HEK293 (cell line): ENCODE measurements at regions not wholly inside any gene's neighbourhood (a gene's known extent, or its start where the extent isn't known, plus 50 kb on each side); places are given as distances from the start of the nearest gene placed in this dataset.

ENCODE experiments used
- CTCF ChIA-PET: fragments of 350-600 bp; formaldehyde crosslinking; extraction: SDS; loops from one replicate; lab custom pipeline; 2021; ENCODE audit warnings: antibody characterized with exemption; lab: Yijun Ruan, JAX
- POLR2A ChIA-PET: fragments of 300-600 bp; formaldehyde crosslinking; extraction: SDS; loops from one replicate; lab custom pipeline; 2020; ENCODE audit warnings: antibody characterized with exemption, inconsistent platforms; lab: Yijun Ruan, JAX
- H3K27ac ChIP-seq: fragments of 200-500 bp; sonication (Bioruptor generic); 2 replicates; pipeline ENCODE4 v1.5.1; 2014; ENCODE audit warnings: low read depth, low read length, control low read depth, inconsistent platforms; ENCODE audit errors: extremely low read depth
- H3K36me3 ChIP-seq, 2 experiments: fragments of 200-500 bp in 1 of 2; sonication (Bioruptor generic) in 1 of 2; 1 replicate in 1 of 2; 2 replicates in 1 of 2; pipeline ENCODE4 v1.5.1; 2014 to 2017; ENCODE audit warnings: inconsistent platforms in 2 of 2, low read length in 2 of 2; ENCODE audit not compliant: control insufficient read depth in 2 of 2, insufficient read depth in 1 of 2
- H3K4me1 ChIP-seq: fragments of 200-500 bp; sonication (Bioruptor generic); 2 replicates; pipeline ENCODE4 v1.5.1; 2014; ENCODE audit warnings: mild to moderate bottlenecking, low read length, inconsistent platforms; ENCODE audit not compliant: control insufficient read depth, insufficient read depth
- H3K4me3 ChIP-seq: 2 replicates; pipeline ENCODE4 v1.5.1; 2011; ENCODE audit warnings: low read depth, mild to moderate bottlenecking, control low read depth, low read length, moderate library complexity
- H3K9me3 ChIP-seq: fragments of 200-500 bp; sonication (Bioruptor generic); 2 replicates; pipeline ENCODE4 v1.5.1; 2014; ENCODE audit warnings: low read depth, low read length, inconsistent platforms; ENCODE audit not compliant: control insufficient read depth, insufficient read depth
- KLF9 ChIP-seq: fragments of 450-650 bp; formaldehyde crosslinking; IDR thresholded peaks from 2 replicates; pipeline ENCODE4 v1.5.1; 2016; ENCODE audit warnings: missing biosample characterization, missing genetic modification characterization, low read depth
- OSR2 ChIP-seq: fragments of 450-650 bp; formaldehyde crosslinking; IDR thresholded peaks from 2 replicates; pipeline ENCODE4 v1.5.1; 2016; ENCODE audit warnings: missing biosample characterization, missing genetic modification characterization
- PRDM1 ChIP-seq: fragments of 450-650 bp; formaldehyde crosslinking; IDR thresholded peaks from 2 replicates; pipeline ENCODE4; 2016; ENCODE audit warnings: missing biosample characterization, missing genetic modification characterization
- SALL2 ChIP-seq: fragments of 450-650 bp; formaldehyde crosslinking; IDR thresholded peaks from 2 replicates; pipeline ENCODE4 v1.5.0; 2017; ENCODE audit warnings: missing biosample characterization, mild to moderate bottlenecking, missing genetic modification characterization, borderline replicate concordance
- TSHZ1 ChIP-seq: fragments of 450-650 bp; formaldehyde crosslinking; IDR thresholded peaks from 2 replicates; pipeline ENCODE4 v1.5.1; 2016; ENCODE audit warnings: missing biosample characterization, missing genetic modification characterization, borderline replicate concordance
- ZBTB21 ChIP-seq: fragments of 450-650 bp; formaldehyde crosslinking; IDR thresholded peaks from 2 replicates; pipeline ENCODE4 v1.5.1; 2017; ENCODE audit warnings: missing biosample characterization, missing genetic modification characterization
- ZNF184 ChIP-seq: fragments of 450-650 bp; IDR thresholded peaks from 2 replicates; pipeline ENCODE4 v1.5.1; 2018; ENCODE audit warnings: missing biosample characterization, mild to moderate bottlenecking, missing genetic modification characterization
- ZNF19 ChIP-seq: fragments of 450-650 bp; formaldehyde crosslinking; IDR thresholded peaks from 2 replicates; pipeline ENCODE4; 2016; ENCODE audit warnings: missing biosample characterization, missing genetic modification characterization, low read depth
- ZNF623 ChIP-seq: fragments of 450-650 bp; formaldehyde crosslinking; IDR thresholded peaks from 2 replicates; pipeline ENCODE4 v1.5.1; 2016; ENCODE audit warnings: missing biosample characterization, missing genetic modification characterization
- ZNF785 ChIP-seq: fragments of 450-650 bp; formaldehyde crosslinking; IDR thresholded peaks from 2 replicates; pipeline ENCODE4 v1.5.1; 2016; ENCODE audit warnings: missing biosample characterization, missing genetic modification characterization
- TF ChIP-seq, protein P1 (sequence below): fragments of 450-650 bp; formaldehyde crosslinking; optimal IDR thresholded peaks from 2 replicates; pipeline ENCODE3; 2016; ENCODE audit warnings: missing biosample characterization, mild to moderate bottlenecking, missing genetic modification characterization
- TF ChIP-seq, protein P2 (sequence below): fragments of 450-650 bp; formaldehyde crosslinking; IDR thresholded peaks from 2 replicates; pipeline ENCODE4 v1.5.1; 2016; ENCODE audit warnings: missing biosample characterization, missing genetic modification characterization
- TF ChIP-seq, protein P3 (sequence below): fragments of 450-650 bp; formaldehyde crosslinking; IDR thresholded peaks from 2 replicates; pipeline ENCODE4 v1.5.1; 2016; ENCODE audit warnings: missing biosample characterization, missing genetic modification characterization
- TF ChIP-seq, protein P4 (sequence below): fragments of 450-650 bp; formaldehyde crosslinking; IDR thresholded peaks from 2 replicates; pipeline ENCODE4 v1.5.1; 2016; ENCODE audit warnings: missing biosample characterization, missing genetic modification characterization

DNA sequence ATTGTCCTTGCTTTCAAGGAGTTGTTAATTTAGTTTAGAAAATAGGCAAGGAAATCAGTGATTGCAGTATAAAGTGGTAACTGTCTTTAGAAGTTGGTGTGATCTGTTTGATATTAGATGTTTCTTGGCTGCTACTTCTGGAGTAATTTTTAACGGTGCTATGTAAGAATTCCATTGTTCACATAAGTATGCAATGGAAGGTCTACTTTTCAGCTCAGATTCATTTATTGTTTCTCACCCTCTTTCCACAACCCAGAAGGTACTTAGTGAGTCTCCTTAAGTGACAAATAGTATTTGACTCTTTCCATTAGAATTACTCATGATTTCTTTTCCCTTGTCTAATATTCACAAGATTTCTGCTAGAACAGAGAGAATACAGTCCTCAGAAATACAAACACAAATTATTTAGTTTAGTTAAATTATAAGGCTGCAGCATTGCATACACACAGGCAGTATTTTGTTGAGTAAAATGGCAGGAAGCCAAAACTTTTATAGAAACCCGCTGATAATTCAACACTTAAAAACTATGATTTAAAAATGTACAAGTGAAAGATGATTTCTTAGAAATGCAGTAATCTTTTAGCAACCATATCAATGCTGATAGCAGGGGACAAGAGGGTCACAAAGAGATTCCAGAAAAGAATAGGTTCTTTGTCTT is 554.3 kb downstream of the CD109 start (continued):
- TF ChIP-seq, protein P1, sequence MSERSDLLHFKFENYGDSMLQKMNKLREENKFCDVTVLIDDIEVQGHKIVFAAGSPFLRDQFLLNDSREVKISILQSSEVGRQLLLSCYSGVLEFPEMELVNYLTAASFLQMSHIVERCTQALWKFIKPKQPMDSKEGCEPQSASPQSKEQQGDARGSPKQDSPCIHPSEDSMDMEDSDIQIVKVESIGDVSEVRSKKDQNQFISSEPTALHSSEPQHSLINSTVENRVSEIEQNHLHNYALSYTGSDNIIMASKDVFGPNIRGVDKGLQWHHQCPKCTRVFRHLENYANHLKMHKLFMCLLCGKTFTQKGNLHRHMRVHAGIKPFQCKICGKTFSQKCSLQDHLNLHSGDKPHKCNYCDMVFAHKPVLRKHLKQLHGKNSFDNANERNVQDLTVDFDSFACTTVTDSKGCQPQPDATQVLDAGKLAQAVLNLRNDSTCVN (tag by site-specific recombination) = no peak

- no peaks in the 10 kb centered on the region for H3K9me3 ChIP-seq
- H3K36me3 ChIP-seq = no peaks in the 10 kb centered on the region
- no peaks in the 10 kb centered on the region for H3K4me1 ChIP-seq
- no peak for TF ChIP-seq ZNF785 (tag by site-specific recombination)
- TF ChIP-seq OSR2 (tag by site-specific recombination) = no peak
- no peak overlapping the region for H3K4me3 ChIP-seq
- CTCF ChIA-PET = no interaction called here
- POLR2A ChIA-PET = no interaction called here
- no peak overlapping the region for H3K27ac ChIP-seq
These were observed 553.7 kb downstream of the CD109 start for GRCh38 chr6:74249658-74250057.

- POLR2A ChIA-PET = no interaction called here
- CTCF ChIA-PET = no interaction called here
- H3K4me3 ChIP-seq = no peak overlapping the region
- TF ChIP-seq, protein P2, sequence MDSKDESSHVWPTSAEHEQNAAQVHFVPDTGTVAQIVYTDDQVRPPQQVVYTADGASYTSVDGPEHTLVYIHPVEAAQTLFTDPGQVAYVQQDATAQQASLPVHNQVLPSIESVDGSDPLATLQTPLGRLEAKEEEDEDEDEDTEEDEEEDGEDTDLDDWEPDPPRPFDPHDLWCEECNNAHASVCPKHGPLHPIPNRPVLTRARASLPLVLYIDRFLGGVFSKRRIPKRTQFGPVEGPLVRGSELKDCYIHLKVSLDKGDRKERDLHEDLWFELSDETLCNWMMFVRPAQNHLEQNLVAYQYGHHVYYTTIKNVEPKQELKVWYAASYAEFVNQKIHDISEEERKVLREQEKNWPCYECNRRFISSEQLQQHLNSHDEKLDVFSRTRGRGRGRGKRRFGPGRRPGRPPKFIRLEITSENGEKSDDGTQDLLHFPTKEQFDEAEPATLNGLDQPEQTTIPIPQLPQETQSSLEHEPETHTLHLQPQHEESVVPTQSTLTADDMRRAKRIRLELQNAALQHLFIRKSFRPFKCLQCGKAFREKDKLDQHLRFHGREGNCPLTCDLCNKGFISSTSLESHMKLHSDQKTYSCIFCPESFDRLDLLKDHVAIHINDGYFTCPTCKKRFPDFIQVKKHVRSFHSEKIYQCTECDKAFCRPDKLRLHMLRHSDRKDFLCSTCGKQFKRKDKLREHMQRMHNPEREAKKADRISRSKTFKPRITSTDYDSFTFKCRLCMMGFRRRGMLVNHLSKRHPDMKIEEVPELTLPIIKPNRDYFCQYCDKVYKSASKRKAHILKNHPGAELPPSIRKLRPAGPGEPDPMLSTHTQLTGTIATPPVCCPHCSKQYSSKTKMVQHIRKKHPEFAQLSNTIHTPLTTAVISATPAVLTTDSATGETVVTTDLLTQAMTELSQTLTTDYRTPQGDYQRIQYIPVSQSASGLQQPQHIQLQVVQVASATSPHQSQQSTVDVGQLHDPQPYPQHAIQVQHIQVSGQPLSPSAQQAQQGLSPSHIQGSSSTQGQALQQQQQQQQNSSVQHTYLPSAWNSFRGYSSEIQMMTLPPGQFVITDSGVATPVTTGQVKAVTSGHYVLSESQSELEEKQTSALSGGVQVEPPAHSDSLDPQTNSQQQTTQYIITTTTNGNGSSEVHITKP (tag by site-specific recombination) = no peak
- TF ChIP-seq ZNF184 (tag by site-specific recombination) = no peak
- no peak for TF ChIP-seq ZBTB21 (tag by site-specific recombination)
- TF ChIP-seq, all 188 proteins: peak for 0
- Histone ChIP-seq H3K36me3 (no peaks in the 10 kb centered on the region), H3K9me3 (no peaks in the 10 kb centered on the region), H3K27ac (no peak overlapping the region), H3K4me1 (no peaks in the 10 kb centered on the region)
These were observed 553.0 kb downstream of the CD109 start for GRCh38 chr6:74248966-74249365.

DNA sequence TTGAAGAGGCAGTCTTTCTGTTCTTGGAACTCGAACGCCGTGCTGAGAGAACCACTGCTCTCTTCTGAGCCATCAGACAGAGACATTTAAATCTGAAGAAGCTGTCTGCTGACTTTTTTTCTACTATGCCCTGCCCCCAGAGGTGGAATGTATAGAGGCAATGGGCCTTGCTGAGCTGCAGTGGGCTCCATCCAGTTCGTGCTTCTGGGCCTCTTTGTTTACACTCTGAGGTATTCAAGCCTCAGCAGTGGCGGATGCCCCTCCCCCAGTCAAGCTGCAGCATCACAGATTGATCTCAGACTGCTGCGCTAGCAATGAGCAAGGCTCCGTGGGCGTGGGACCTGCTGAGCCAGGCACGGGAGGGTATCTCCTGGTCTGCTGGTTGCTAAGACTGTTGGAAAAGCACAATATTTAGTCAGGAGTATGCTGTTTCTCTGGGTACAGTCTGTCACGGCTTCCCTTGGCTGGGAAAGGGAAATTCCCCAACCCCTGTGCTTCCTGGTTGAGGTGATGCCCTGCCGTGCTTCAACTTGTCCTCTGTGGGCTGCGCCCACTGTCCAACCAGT is 526.8 kb downstream of the CD109 start:
- ChIA-PET POLR2A (no interaction called here), CTCF (interaction anchor here (0.6 to 0.7 kb wide), 2 partner anchors 17 to 66 kb away, joined by 3 read pairs; no protein-coding TSS in a partner anchor)
- H3K27ac ChIP-seq = no peak overlapping the region
- no peak overlapping the region for H3K4me3 ChIP-seq
- H3K36me3 ChIP-seq = no peaks in the 10 kb centered on the region
- H3K9me3 ChIP-seq = no peaks in the 10 kb centered on the region
- no peak for TF ChIP-seq SALL2 (tag by site-specific recombination)
- no peak for TF ChIP-seq TSHZ1 (tag by site-specific recombination)
- TF ChIP-seq ZNF19 (tag by site-specific recombination) = no peak
- TF ChIP-seq KLF9 (tag by site-specific recombination) = no peak
- TF ChIP-seq, protein P3, sequence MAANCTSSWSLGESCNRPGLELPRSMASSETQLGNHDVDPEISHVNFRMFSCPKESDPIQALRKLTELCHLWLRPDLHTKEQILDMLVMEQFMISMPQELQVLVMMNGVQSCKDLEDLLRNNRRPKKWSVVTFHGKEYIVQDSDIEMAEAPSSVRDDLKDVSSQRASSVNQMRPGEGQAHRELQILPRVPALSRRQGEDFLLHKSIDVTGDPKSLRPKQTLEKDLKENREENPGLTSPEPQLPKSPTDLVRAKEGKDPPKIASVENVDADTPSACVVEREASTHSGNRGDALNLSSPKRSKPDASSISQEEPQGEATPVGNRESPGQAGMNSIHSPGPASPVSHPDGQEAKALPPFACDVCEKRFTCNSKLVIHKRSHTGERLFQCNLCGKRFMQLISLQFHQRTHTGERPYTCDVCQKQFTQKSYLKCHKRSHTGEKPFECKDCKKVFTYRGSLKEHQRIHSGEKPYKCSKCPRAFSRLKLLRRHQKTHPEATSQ (tag by site-specific recombination) = no peak
- TF ChIP-seq, protein P4, sequence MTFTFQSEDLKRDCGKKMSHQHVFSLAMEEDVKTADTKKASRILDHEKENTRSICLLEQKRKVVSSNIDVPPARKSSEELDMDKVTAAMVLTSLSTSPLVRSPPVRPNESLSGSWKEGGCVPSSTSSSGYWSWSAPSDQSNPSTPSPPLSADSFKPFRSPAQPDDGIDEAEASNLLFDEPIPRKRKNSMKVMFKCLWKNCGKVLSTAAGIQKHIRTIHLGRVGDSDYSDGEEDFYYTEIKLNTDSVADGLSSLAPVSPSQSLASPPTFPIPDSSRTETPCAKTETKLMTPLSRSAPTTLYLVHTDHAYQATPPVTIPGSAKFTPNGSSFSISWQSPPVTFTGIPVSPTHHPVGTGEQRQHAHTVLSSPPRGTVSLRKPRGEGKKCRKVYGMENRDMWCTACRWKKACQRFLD (tag by site-specific recombination) = no peak
- no peak for TF ChIP-seq PRDM1 (tag by site-specific recombination)
- no peak for TF ChIP-seq ZNF623 (tag by site-specific recombination)
- no peaks in the 10 kb centered on the region for H3K4me1 ChIP-seq
